Right lobe of liver (tissue), 4 donors: ENCODE measurements at regions not wholly inside any gene's neighbourhood (a gene's known extent, or its start where the extent isn't known, plus 50 kb on each side); places are given as distances from the start of the nearest gene placed in this dataset.

Experiments used
- POLR2A ChIP-seq: fragments of 450-650 bp; IDR thresholded peaks from one replicate; pipeline ENCODE4 v1.6.1; 2017; ENCODE audit warnings: antibody characterized with exemption, mild to moderate bottlenecking
- TF ChIP-seq, protein P1 (sequence below), 4 donors: fragments of 200-600 bp in 3 of 4; fragments of 450-650 bp in 1 of 4; IDR thresholded peaks; one replicate each; pipeline versions ENCODE4 v1.5.1 to v1.8.0; 2016 to 2022; ENCODE audit warnings: antibody characterized with exemption in 4 of 4, mild to moderate bottlenecking in 2 of 4
- donor health status: DM: no; HTN: no; CAD: no.
- donor health status: DM: no; HTN: no; CAD: no.
- donor health status: DM: no; HTN: yes; CAD: no.

DNA sequence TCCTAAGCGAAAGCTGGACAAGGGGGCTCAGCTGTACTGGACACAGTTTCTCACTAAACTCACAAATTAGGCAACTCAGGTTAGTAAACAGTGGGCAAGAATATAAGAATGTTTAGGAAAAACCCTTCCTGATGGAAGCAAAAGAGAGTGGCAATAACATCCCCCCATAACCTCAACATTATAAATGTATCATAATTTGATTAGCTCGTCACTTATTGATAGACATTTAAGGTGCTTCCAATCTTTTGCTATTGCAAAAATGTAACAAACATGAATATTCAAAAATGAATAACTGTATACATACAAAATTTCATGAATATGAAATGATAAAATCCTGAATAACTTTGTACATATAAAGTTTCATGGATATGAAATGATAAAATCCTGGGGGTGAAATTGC is 415.7 kb downstream of the EPM2A start:
- TF ChIP-seq, protein P1, sequence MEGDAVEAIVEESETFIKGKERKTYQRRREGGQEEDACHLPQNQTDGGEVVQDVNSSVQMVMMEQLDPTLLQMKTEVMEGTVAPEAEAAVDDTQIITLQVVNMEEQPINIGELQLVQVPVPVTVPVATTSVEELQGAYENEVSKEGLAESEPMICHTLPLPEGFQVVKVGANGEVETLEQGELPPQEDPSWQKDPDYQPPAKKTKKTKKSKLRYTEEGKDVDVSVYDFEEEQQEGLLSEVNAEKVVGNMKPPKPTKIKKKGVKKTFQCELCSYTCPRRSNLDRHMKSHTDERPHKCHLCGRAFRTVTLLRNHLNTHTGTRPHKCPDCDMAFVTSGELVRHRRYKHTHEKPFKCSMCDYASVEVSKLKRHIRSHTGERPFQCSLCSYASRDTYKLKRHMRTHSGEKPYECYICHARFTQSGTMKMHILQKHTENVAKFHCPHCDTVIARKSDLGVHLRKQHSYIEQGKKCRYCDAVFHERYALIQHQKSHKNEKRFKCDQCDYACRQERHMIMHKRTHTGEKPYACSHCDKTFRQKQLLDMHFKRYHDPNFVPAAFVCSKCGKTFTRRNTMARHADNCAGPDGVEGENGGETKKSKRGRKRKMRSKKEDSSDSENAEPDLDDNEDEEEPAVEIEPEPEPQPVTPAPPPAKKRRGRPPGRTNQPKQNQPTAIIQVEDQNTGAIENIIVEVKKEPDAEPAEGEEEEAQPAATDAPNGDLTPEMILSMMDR (IDR thresholded peaks at IDR 0.05): no peak
- no peak for TF ChIP-seq POLR2A
